GM12878 (cell line): ENCODE measurements at regions not wholly inside any gene's neighbourhood (a gene's known extent, or its start where the extent isn't known, plus 50 kb on each side); places are given as distances from the start of the nearest gene placed in this dataset.

Experiments
- CTCF ChIP-seq, 3 experiments: IDR thresholded peaks in 2 of 3; conservative IDR thresholded peaks in 1 of 3; 2 replicates each; pipeline ENCODE4 v1.5.1; 2011; ENCODE audit warnings: low read depth in 3 of 3, low read length in 3 of 3, mild to moderate bottlenecking in 3 of 3, control low read depth in 2 of 3, moderate library complexity in 2 of 3, inconsistent platforms in 1 of 3, mixed read lengths in 1 of 3; ENCODE audit not compliant: control insufficient read depth in 2 of 3, insufficient read depth in 1 of 3; ENCODE audit errors: extremely low read depth in 1 of 3
- RAD21 ChIP-seq: IDR thresholded peaks from 2 replicates; pipeline ENCODE4 v1.6.1; 2011; ENCODE audit warnings: mild to moderate bottlenecking, low read depth, low read length, moderate library complexity; ENCODE audit not compliant: insufficient read depth
- ZSCAN29 ChIP-seq: fragments of 450-650 bp; IDR thresholded peaks from 2 replicates; pipeline ENCODE4 v1.6.1; 2017; ENCODE audit warnings: mild to moderate bottlenecking, moderate library complexity

GRCh38 chr13:34087791-34088190 lies 269.8 kb downstream of the RFC3 start:
- no peak for TF ChIP-seq ZSCAN29
- no peak for TF ChIP-seq CTCF (IDR thresholded peaks at IDR 0.05 in 2 of 3, conservative IDR thresholded peaks at IDR 0.05 in 1 of 3; ENCODE audit: control insufficient read depth in 2 of 3, extremely low read depth in 1 of 3, insufficient read depth in 1 of 3, low read depth in 3 of 3, low read length in 3 of 3)
- no peak for TF ChIP-seq RAD21
